Brain microvascular endothelial cell (primary cell): ENCODE measurements at regions not wholly inside any gene's neighbourhood (a gene's known extent, or its start where the extent isn't known, plus 50 kb on each side); places are given as distances from the start of the nearest gene placed in this dataset.

Experiments used
- DNase-seq: peaks from one replicate; pipeline ENCODE4 v3.0.0-alpha.2; 2020
- H3K27ac ChIP-seq: fragments of 250-450 bp; sonication (Bioruptor Pico); 2 replicates; pipeline ENCODE4 v1.5.1; 2020; ENCODE audit warnings: mild to moderate bottlenecking, moderate library complexity
- H3K27me3 ChIP-seq: fragments of 250-450 bp; sonication (Bioruptor Pico); replicated peaks from 2 replicates; pipeline ENCODE4 v1.5.1; 2020; ENCODE audit warnings: mild to moderate bottlenecking
- H3K36me3 ChIP-seq: fragments of 250-450 bp; sonication (Bioruptor Pico); replicated peaks from 2 replicates; pipeline ENCODE4 v1.5.1; 2020; ENCODE audit warnings: mild to moderate bottlenecking
- H3K4me3 ChIP-seq: 2 replicates; pipeline ENCODE4 v1.5.1; 2011; ENCODE audit warnings: low read depth, mild to moderate bottlenecking, control low read depth, low read length, moderate library complexity
- CTCF ChIP-seq: IDR thresholded peaks from 2 replicates; pipeline ENCODE4 v1.5.1; 2011; ENCODE audit warnings: low read depth, mild to moderate bottlenecking, moderate library complexity, low read length, control low read depth, inconsistent platforms; ENCODE audit errors: missing control alignments
- in situ Hi-C: cut with HindIII; loops from 2 replicates; pipeline ENCODE4 v1.10.0; 2017; ENCODE audit warnings: low sequenced_read_pairs, low pct_ligation_motif_present

GRCh38 chr12:132427174-132427768 is 62.7 kb upstream of the FBRSL1 start:
- H3K36me3 ChIP-seq: no peaks in the 10 kb centered on the region
- in situ Hi-C loops: no loop called here
- DNase-seq: no peak
- TF ChIP-seq CTCF: no peak
- no peak overlapping the region for H3K27ac ChIP-seq
- no peak overlapping the region for H3K4me3 ChIP-seq
- peaks cover 51% of the 10 kb centered on the region for H3K27me3 ChIP-seq

- in situ Hi-C loops: no loop called here
- Histone ChIP-seq H3K27ac (no peak overlapping the region), H3K36me3 (no peaks in the 10 kb centered on the region), H3K4me3 (no peak overlapping the region), H3K27me3 (peaks cover 58% of the 10 kb centered on the region)
- no peak for DNase-seq
- TF ChIP-seq CTCF: no peak
These were observed 63.4 kb upstream of the FBRSL1 start for GRCh38 chr12:132426349-132427173.

- in situ Hi-C loops: no loop called here
- peaks cover 62% of the 10 kb centered on the region for H3K27me3 ChIP-seq
- TF ChIP-seq CTCF: no peak
- no peak for DNase-seq
- no peak overlapping the region for H3K27ac ChIP-seq
- H3K4me3 ChIP-seq: no peak overlapping the region
- H3K36me3 ChIP-seq: no peaks in the 10 kb centered on the region
These were observed 65.1 kb upstream of the FBRSL1 start for GRCh38 chr12:132424811-132425210.

- no peak for TF ChIP-seq CTCF
- Histone ChIP-seq H3K27ac (no peak overlapping the region), H3K36me3 (no peaks in the 10 kb centered on the region), H3K4me3 (no peak overlapping the region), H3K27me3 (peaks cover 62% of the 10 kb centered on the region)
- DNase-seq: no peak
- in situ Hi-C loops: no loop called here
These were observed 65.9 kb upstream of the FBRSL1 start for GRCh38 chr12:132423820-132424645.

GRCh38 chr12:132423251-132423819 is 66.6 kb upstream of the FBRSL1 start:
- no peak overlapping the region for H3K4me3 ChIP-seq
- no peaks in the 10 kb centered on the region for H3K36me3 ChIP-seq
- TF ChIP-seq CTCF: no peak
- in situ Hi-C loops: no loop called here
- H3K27ac ChIP-seq: no peak overlapping the region
- DNase-seq: no peak
- peaks cover 62% of the 10 kb centered on the region for H3K27me3 ChIP-seq
